ENCODE measurements at regions not wholly inside any gene's neighbourhood (a gene's known extent, or its start where the extent isn't known, plus 50 kb on each side); places are given as distances from the start of the nearest gene placed in this dataset.
"Not testable (repeated sequence)": the region's sequence is repeated elsewhere in the genome, so short reads cannot be mapped to it uniquely, and the experiment has no call there.

DNA sequence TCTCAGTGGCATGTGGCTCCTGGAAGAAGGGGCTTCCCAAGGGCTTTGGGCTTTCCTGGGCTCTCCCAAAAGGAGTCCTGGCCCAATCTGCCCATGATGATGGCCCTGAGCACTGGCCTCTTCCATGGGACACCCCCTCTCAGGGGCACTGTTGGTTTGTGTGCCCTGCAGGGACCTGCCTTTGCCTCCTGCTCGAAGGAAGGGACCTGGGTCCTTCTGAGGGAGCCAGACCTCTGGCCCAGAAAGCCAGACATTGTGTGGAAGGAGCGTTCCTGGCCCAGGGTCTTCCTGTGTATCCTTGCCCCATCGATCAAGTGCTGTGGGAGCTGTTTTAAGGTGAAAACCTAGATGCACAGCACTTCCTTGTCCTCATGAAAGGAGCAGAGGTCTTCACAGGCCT, 1689.3 kb downstream of the TP53TG3F start:
- Mint-ChIP-seq H3K9me3 (peaks cover 13% of the 10 kb centered on the region), H3K36me3 (no peaks in the 10 kb centered on the region), H3K27ac (no peak overlapping the region), H3K4me1 (no peaks in the 10 kb centered on the region), H3K4me3 (no peak overlapping the region), H3K27me3 (no peaks in the 10 kb centered on the region)
- ATAC-seq (ENCODE audit: low read depth) (no peak), DNase-seq (no peak)
- POLR2A ChIA-PET = no interaction called here

DNA sequence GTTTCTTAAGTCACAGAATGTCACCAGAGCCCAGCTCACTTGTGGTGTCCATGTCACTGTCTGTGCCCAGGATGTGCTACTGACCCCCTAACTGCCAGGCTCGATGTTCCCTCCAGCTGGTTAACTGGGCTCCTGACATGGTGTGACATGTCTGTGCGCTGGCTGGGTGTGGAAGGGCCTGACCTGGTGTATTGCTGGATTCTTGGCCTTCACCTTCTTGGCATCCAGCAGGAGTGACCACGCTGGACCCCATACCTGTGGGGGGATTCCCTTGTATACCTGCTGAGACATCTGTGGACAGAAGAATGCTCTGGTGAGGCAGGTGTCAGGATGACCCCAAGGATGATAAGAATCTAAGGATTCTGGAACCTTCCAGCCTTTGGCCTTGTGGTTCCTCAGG, 1690.1 kb downstream of the TP53TG3F start:
- Mint-ChIP-seq H3K4me1 (no peaks in the 10 kb centered on the region), H3K27me3 (no peaks in the 10 kb centered on the region), H3K4me3 (no peak overlapping the region), H3K9me3 (peaks cover 12% of the 10 kb centered on the region), H3K27ac (no peak overlapping the region), H3K36me3 (no peaks in the 10 kb centered on the region)
- DNase-seq (no peak), ATAC-seq (ENCODE audit: low read depth) (no peak)
- POLR2A ChIA-PET = no interaction called here

GRCh38 chr16:35150805-35151312, 1691.4 kb downstream of the TP53TG3F start:
- no peaks in the 10 kb centered on the region for H3K4me1 Mint-ChIP-seq
- no peaks in the 10 kb centered on the region for H3K27me3 Mint-ChIP-seq
- no peak overlapping the region for H3K4me3 Mint-ChIP-seq
- DNase-seq (no peak), ATAC-seq (ENCODE audit: low read depth) (no peak)
- peaks cover 12% of the 10 kb centered on the region for H3K9me3 Mint-ChIP-seq
- no peak overlapping the region for H3K27ac Mint-ChIP-seq
- no peaks in the 10 kb centered on the region for H3K36me3 Mint-ChIP-seq
- POLR2A ChIA-PET = no interaction called here

DNA sequence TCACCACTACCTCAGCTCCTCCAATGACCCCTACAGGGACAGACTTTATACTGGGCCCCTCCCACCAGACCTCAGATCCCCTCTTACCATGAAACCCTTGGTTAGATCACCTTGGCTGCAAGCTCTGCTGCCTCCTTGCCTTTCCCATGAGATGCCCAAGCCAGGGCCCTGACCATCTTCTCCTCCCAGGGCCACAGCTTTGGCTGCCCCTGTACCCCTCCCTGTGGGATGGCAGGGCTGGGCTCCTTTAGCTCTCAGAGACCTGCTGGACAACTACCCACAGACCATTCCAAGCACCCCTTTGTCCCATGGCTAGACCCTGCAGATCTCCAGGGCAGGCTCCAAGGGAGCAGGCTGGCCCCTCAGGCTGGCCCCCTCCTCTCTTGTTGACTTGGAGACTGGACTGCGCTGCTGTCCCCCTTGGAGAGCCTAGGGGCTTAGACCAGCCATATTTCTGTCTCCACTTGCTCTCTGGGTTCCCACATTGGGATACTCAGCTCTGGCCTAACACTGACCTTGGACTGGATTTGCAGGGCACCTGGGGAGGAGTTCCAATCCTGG, 1692.7 kb downstream of the TP53TG3F start:
- Mint-ChIP-seq H3K27ac (no peak overlapping the region), H3K4me1 (no peaks in the 10 kb centered on the region), H3K9me3 (peaks cover 16% of the 10 kb centered on the region), H3K36me3 (no peaks in the 10 kb centered on the region), H3K4me3 (no peak overlapping the region), H3K27me3 (no peaks in the 10 kb centered on the region)
- POLR2A ChIA-PET = no interaction called here
- no peak for DNase-seq
- ATAC-seq (ENCODE audit: low read depth) = no peak

- DNase-seq = no peak
- no peak for ATAC-seq (ENCODE audit: low read depth)
- H3K27me3 Mint-ChIP-seq = no peaks in the 10 kb centered on the region
- no peak overlapping the region for H3K4me3 Mint-ChIP-seq
- H3K36me3 Mint-ChIP-seq = no peaks in the 10 kb centered on the region
- H3K4me1 Mint-ChIP-seq = no peaks in the 10 kb centered on the region
- peaks cover 17% of the 10 kb centered on the region for H3K9me3 Mint-ChIP-seq
- POLR2A ChIA-PET = no interaction called here
- no peak overlapping the region for H3K27ac Mint-ChIP-seq
Observed at GRCh38 chr16:35154627-35155026, 1695.2 kb downstream of the TP53TG3F start.

DNA sequence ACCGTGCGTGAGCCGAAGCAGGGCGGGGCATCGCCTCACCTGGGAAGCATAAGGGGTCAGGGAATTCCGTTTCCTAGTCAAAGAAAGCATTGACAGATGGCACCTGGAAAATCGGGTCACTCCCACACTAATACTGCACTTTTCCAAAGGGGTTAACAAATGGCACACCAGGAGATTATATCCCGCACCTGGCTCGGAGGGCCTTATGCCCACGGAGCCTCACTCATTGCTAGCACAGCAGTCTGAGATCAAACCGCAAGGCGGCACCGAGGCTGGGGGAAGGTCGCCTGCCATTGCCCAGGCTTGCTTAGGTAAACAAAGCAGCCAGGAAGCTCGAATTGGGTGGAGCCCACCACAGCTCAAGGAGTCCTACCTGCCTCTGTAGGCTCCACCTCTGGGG, 1698.1 kb downstream of the TP53TG3F start:
- H3K4me1 Mint-ChIP-seq; H3K4me3 Mint-ChIP-seq; H3K27me3 Mint-ChIP-seq; POLR2A ChIA-PET; H3K36me3 Mint-ChIP-seq; H3K27ac Mint-ChIP-seq; ATAC-seq (ENCODE audit: low read depth); DNase-seq: not testable (repeated sequence)
- H3K9me3 Mint-ChIP-seq = peaks cover 12% of the 10 kb centered on the region

GRCh38 chr16:35169324-35169723, 1709.9 kb downstream of the TP53TG3F start:
- POLR2A ChIA-PET; H3K27me3 Mint-ChIP-seq; H3K4me3 Mint-ChIP-seq; DNase-seq; ATAC-seq (ENCODE audit: low read depth); H3K36me3 Mint-ChIP-seq; H3K4me1 Mint-ChIP-seq; H3K27ac Mint-ChIP-seq: not testable (repeated sequence)
- peaks cover 15% of the 10 kb centered on the region for H3K9me3 Mint-ChIP-seq

DNA sequence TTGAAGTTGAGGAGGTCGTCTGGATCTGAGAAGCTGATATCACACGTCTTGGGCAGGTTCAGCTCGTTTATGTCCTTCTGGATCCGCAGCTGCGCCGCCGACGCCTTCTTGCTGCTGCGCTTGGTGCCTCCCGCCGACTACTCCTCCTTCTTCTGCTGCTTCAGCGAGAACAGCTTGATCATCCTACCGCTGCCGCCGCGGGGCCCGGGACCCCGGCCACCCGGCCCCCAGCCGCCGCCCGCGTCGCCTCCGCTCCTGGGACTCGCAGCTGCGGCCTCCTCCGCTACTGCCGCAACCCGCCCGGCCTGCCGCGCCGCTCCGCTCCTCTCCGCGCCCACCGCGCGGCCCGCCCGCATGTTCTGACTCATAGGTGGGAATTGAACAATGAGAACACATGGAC, 1710.6 kb downstream of the TP53TG3F start:
- H3K27me3 Mint-ChIP-seq; H3K36me3 Mint-ChIP-seq; DNase-seq; H3K4me3 Mint-ChIP-seq; POLR2A ChIA-PET; ATAC-seq (ENCODE audit: low read depth); H3K27ac Mint-ChIP-seq; H3K4me1 Mint-ChIP-seq: not testable (repeated sequence)
- H3K9me3 Mint-ChIP-seq = peaks cover 15% of the 10 kb centered on the region

GRCh38 chr16:35170610-35171009, 1711.2 kb downstream of the TP53TG3F start:
- POLR2A ChIA-PET = no interaction called here
- no peak for DNase-seq
- H3K9me3 Mint-ChIP-seq = peaks cover 17% of the 10 kb centered on the region
- no peak for ATAC-seq (ENCODE audit: low read depth)
- no peaks in the 10 kb centered on the region for H3K27me3 Mint-ChIP-seq
- H3K36me3 Mint-ChIP-seq = no peaks in the 10 kb centered on the region
- H3K4me3 Mint-ChIP-seq = no peak overlapping the region
- no peak overlapping the region for H3K27ac Mint-ChIP-seq
- no peaks in the 10 kb centered on the region for H3K4me1 Mint-ChIP-seq

DNA sequence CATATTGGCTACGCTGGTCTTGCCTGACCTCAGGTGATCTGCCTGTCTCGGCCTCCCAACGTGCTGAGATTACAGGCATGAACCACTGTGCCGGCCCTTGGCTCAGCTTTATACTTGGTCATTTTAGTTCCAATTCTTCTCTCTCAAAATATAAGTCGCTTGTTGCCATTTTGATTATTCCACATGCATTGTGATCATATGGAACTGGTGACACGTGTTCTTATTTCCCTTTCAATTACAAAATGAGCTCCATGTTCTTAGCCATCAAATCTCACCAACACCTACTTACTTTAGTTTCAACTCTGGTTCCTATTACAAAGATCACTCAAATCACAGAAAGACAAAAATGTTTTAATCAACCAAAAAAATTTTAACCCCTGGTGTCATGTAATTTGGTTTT, 1711.7 kb downstream of the TP53TG3F start:
- H3K36me3 Mint-ChIP-seq = no peaks in the 10 kb centered on the region
- POLR2A ChIA-PET = no interaction called here
- peaks cover 17% of the 10 kb centered on the region for H3K9me3 Mint-ChIP-seq
- no peaks in the 10 kb centered on the region for H3K27me3 Mint-ChIP-seq
- H3K4me1 Mint-ChIP-seq = no peaks in the 10 kb centered on the region
- H3K4me3 Mint-ChIP-seq = no peak overlapping the region
- DNase-seq (no peak), ATAC-seq (ENCODE audit: low read depth) (no peak)
- no peak overlapping the region for H3K27ac Mint-ChIP-seq

DNA sequence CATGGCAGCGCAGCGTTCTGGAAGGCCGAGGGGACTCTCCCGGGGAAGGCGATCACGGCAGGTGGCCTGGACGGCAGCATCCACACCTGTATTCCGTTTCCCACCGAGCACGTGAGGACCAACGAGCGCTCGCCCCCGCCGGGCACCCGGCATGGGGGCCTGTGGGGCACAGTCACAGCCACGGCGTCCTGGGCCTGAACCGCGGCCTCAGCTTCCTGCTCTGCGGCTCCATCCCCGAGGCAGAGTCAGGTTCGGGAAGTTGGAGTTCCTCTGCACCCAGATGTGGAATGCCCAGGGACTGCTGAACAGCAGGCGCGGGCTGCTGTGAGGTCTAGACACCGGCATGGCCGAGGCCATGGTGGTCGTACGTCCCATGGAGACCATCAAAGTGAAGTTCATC, 1713.9 kb downstream of the TP53TG3F start:
- H3K9me3 Mint-ChIP-seq = peaks cover 16% of the 10 kb centered on the region
- POLR2A ChIA-PET = no interaction called here
- no peaks in the 10 kb centered on the region for H3K27me3 Mint-ChIP-seq
- H3K27ac Mint-ChIP-seq = no peak overlapping the region
- H3K4me1 Mint-ChIP-seq = no peaks in the 10 kb centered on the region
- H3K4me3 Mint-ChIP-seq = no peak overlapping the region
- no peak for ATAC-seq (ENCODE audit: low read depth)
- no peaks in the 10 kb centered on the region for H3K36me3 Mint-ChIP-seq
- DNase-seq = no peak

GRCh38 chr16:35174016-35174415, 1714.6 kb downstream of the TP53TG3F start:
- no peaks in the 10 kb centered on the region for H3K27me3 Mint-ChIP-seq
- H3K27ac Mint-ChIP-seq = no peak overlapping the region
- H3K9me3 Mint-ChIP-seq = peaks cover 18% of the 10 kb centered on the region
- POLR2A ChIA-PET = no interaction called here
- no peaks in the 10 kb centered on the region for H3K36me3 Mint-ChIP-seq
- ATAC-seq (ENCODE audit: low read depth) = no peak
- no peak overlapping the region for H3K4me3 Mint-ChIP-seq
- H3K4me1 Mint-ChIP-seq = no peaks in the 10 kb centered on the region
- DNase-seq = no peak

DNA sequence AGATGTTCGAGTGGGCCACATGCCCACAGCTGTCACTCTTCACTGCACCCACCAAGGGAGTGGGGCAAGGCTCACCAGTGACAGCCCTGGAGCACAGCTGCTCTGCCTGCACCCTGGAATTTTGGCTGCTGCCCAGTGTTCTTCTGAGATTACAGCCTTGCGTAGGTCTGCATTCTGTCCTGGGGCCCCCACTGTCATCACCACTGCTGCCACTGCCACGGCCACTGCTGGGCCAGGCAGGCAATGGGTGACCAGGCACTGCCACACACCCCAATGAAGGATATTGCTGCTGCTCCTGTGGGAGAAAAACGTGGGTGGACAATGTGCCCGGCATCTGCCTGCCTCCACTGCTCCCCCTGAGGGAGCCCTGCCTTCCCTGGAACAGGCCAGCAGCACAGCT, 1717.0 kb downstream of the TP53TG3F start:
- no peak overlapping the region for H3K4me3 Mint-ChIP-seq
- DNase-seq (no peak), ATAC-seq (ENCODE audit: low read depth) (no peak)
- no peaks in the 10 kb centered on the region for H3K4me1 Mint-ChIP-seq
- peaks cover 15% of the 10 kb centered on the region for H3K9me3 Mint-ChIP-seq
- POLR2A ChIA-PET = no interaction called here
- H3K27me3 Mint-ChIP-seq = no peaks in the 10 kb centered on the region
- H3K36me3 Mint-ChIP-seq = no peaks in the 10 kb centered on the region
- no peak overlapping the region for H3K27ac Mint-ChIP-seq

DNA sequence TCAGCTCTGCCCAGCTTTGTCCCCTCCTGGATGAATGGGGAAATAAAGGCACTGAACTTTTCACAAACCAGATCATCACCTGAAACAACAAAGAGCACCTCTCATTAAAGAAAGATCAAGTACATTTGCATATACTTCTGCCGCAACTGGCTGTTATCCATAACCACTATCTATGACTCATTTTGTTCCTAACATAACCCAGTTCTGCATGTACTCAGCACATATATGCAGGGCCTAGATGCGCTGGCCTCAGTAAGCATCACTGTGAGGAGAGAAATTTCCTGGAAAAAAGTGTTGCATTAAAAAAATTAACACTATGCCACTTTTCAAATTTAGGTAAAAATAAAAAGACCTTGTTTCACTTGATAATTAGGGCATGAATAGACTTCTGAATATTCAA, 1718.4 kb downstream of the TP53TG3F start:
- ATAC-seq (ENCODE audit: low read depth) = no peak
- Mint-ChIP-seq H3K27me3 (no peaks in the 10 kb centered on the region), H3K4me3 (no peak overlapping the region), H3K36me3 (no peaks in the 10 kb centered on the region), H3K27ac (no peak overlapping the region), H3K4me1 (no peaks in the 10 kb centered on the region), H3K9me3 (peaks cover 8% of the 10 kb centered on the region)
- POLR2A ChIA-PET = no interaction called here
- DNase-seq = no peak

DNA sequence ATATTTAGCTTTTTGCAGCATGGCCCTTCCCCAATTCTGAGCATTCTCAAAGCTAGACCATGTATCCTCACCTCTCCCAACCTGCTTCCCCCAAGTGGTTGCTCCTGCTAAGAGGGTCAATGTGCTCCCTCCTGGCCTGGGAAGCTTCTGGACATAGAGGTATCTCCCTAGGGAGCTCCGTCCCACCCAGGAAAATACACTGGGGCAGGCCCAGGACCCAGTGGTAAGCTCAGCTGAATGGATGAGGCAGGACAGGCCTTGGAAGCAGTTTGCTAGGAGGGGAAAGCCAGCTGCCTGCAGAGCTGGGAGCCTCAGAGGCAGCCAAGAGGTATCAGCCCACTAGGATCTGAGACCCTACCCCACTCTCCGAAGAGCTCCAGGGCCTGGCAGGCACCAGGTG, 1721.6 kb downstream of the TP53TG3F start:
- POLR2A ChIA-PET = no interaction called here
- Mint-ChIP-seq H3K36me3 (no peaks in the 10 kb centered on the region), H3K4me3 (no peak overlapping the region), H3K27me3 (no peaks in the 10 kb centered on the region), H3K27ac (no peak overlapping the region), H3K4me1 (no peaks in the 10 kb centered on the region), H3K9me3 (peaks cover 6% of the 10 kb centered on the region)
- ATAC-seq (ENCODE audit: low read depth) (no peak), DNase-seq (no peak)

Data from activated naive CD8-positive, alpha-beta T cell treated with anti-CD3 and anti-CD28 coated beads, Interleukin-2, amount 10 ng/mL, durations not matched to agents 7 days and 5 days (primary cell).